ENCODE measurements at regions not wholly inside any gene's neighbourhood (a gene's known extent, or its start where the extent isn't known, plus 50 kb on each side); places are given as distances from the start of the nearest gene placed in this dataset.

- TF ChIP-seq, protein P1, sequence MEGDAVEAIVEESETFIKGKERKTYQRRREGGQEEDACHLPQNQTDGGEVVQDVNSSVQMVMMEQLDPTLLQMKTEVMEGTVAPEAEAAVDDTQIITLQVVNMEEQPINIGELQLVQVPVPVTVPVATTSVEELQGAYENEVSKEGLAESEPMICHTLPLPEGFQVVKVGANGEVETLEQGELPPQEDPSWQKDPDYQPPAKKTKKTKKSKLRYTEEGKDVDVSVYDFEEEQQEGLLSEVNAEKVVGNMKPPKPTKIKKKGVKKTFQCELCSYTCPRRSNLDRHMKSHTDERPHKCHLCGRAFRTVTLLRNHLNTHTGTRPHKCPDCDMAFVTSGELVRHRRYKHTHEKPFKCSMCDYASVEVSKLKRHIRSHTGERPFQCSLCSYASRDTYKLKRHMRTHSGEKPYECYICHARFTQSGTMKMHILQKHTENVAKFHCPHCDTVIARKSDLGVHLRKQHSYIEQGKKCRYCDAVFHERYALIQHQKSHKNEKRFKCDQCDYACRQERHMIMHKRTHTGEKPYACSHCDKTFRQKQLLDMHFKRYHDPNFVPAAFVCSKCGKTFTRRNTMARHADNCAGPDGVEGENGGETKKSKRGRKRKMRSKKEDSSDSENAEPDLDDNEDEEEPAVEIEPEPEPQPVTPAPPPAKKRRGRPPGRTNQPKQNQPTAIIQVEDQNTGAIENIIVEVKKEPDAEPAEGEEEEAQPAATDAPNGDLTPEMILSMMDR (conservative IDR thresholded peaks at IDR 0.05; ENCODE audit: low read depth, low read length), result no peak
- no peak for DNase-seq (ENCODE audit: low read depth)
- H3K4me3 ChIP-seq (ENCODE audit: low read depth, low read length), result no peak overlapping the region
These were observed 402.8 kb downstream of the FOXG1 start for GRCh38 chr14:29169408-29169807.

DNA sequence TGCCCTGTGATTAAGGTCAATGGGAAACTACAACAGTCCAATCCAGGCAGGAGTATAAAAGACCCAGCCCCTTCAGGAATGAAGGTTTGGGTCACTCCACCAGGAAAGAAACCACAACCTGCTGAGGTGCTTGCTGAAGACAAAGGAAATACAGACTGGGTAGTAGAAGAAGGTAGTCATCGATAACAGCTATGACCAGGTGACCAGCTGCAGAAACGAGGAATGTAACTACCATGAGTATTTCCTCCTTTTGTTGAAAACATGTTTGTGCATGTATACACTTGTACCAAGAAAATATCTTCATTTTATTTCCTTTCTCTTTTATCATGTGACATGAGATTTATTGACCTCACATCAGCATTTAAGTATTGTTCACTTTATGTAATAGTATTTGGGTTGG, 409.1 kb downstream of the FOXG1 start:
- H3K4me3 ChIP-seq (ENCODE audit: low read depth, low read length), result no peak overlapping the region
- DNase-seq (ENCODE audit: low read depth), result no peak
- TF ChIP-seq, protein P1 (conservative IDR thresholded peaks at IDR 0.05; ENCODE audit: low read depth, low read length), result no peak

DNA sequence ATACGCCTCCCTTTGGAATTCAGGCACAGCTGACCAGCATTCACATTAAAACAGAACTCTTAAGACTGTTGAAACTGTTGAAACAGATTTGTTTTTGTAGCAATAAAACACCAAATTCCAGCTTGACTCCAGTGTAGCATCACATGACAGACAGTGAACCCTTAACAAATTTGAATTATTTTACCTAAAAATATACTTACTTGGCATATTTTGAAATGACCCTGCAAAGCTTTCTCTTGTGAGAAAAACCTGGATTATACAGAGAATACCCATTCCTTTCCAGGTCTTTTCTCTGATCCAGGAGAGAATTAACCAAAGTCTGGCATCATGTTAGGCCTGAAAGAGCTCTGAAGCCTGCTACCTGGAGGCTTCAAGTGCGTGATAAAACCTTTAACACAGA, 410.3 kb downstream of the FOXG1 start:
- H3K4me3 ChIP-seq (ENCODE audit: low read depth, low read length), result no peak overlapping the region
- DNase-seq (ENCODE audit: low read depth), result no peak
- TF ChIP-seq, protein P1 (conservative IDR thresholded peaks at IDR 0.05; ENCODE audit: low read depth, low read length), result no peak

DNA sequence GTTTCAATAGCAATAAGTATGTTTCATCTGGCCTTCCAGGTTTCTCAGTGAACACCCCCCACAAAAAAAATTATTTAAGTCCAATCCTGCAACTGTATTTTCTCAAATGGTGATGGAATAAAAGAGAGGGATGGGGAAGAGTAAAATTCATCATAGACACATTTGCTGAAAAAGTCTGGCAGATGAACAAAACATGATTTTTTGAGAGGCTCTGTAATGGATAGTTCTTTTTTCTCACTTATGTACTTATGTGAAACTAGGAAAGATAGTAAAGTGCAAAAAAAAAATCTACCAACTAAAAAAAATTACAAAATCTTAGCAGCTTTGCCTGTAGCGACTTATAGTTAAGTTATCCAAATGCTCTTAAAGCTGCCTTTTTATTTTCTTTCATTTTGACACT, 412.4 kb downstream of the FOXG1 start:
- no peak for DNase-seq (ENCODE audit: low read depth)
- TF ChIP-seq, protein P1 (conservative IDR thresholded peaks at IDR 0.05; ENCODE audit: low read depth, low read length), result no peak
- no peak overlapping the region for H3K4me3 ChIP-seq (ENCODE audit: low read depth, low read length)

DNA sequence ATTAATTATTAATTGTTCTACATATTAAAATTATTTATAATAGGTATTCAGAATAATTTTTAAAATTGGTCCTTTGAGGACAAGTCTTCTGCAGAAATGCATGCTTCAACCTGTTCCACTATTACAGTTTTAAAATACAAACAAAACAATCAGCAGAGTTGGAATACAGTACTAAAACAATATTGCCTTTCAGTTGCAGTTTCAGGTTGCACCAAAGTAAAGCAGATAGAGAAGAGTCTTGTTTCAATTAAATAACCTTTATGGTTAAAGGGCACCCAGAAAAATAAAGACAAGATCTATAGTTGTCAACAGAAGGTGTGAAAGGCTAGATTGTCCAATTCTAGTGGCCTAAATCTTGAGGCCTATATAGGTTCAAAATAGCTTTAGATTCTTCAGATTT, 424.5 kb downstream of the FOXG1 start:
- no peak overlapping the region for H3K4me3 ChIP-seq (ENCODE audit: low read depth, low read length)
- TF ChIP-seq, protein P1 (conservative IDR thresholded peaks at IDR 0.05; ENCODE audit: low read depth, low read length), result no peak
- no peak for DNase-seq (ENCODE audit: low read depth)

- no peak for DNase-seq (ENCODE audit: low read depth)
- no peak overlapping the region for H3K4me3 ChIP-seq (ENCODE audit: low read depth, low read length)
- TF ChIP-seq, protein P1 (conservative IDR thresholded peaks at IDR 0.05; ENCODE audit: low read depth, low read length), result no peak
These were observed 431.0 kb downstream of the FOXG1 start for GRCh38 chr14:29197557-29197956.

DNA sequence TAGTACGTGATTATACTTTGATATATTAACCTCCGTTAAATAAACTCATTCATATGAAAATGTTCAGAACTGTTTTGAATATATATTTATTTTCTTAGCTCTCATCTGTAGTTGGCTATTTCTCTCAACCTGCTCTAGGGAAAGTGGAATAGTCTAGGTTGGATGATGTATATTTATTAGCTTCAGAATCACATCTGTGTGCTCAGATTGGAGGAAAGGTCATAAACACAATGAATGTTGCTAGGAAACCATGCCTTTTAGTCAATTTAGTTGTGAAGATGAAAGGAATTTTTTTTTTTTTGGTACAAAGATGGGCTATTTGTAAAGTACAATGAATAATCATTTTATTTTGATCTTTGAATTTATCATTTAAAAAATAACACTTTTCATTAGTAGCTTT, 439.1 kb downstream of the FOXG1 start:
- no peak for DNase-seq (ENCODE audit: low read depth)
- no peak overlapping the region for H3K4me3 ChIP-seq (ENCODE audit: low read depth, low read length)
- TF ChIP-seq, protein P1 (conservative IDR thresholded peaks at IDR 0.05; ENCODE audit: low read depth, low read length), result no peak
